Gastrocnemius medialis (tissue), 4 donors: ENCODE measurements at regions not wholly inside any gene's neighbourhood (a gene's known extent, or its start where the extent isn't known, plus 50 kb on each side); places are given as distances from the start of the nearest gene placed in this dataset.

Experiments used
- CTCF ChIP-seq, 5 experiments: fragments of 450-650 bp in 3 of 5; fragments of 200-600 bp in 2 of 5; sonication (generic) in 2 of 5; IDR thresholded peaks in 4 of 5; conservative IDR thresholded peaks in 1 of 5; 1 replicate in 4 of 5; 2 replicates in 1 of 5; pipeline ENCODE4 v1.5.1; 2016 to 2019; ENCODE audit warnings: antibody characterized with exemption in 5 of 5, mild to moderate bottlenecking in 3 of 5, moderate library complexity in 3 of 5
- POLR2A ChIP-seq, 2 donors: fragments of 450-650 bp; IDR thresholded peaks; one replicate each; pipeline ENCODE4 v1.6.1; 2017; ENCODE audit warnings: antibody characterized with exemption in 2 of 2, mild to moderate bottlenecking in 2 of 2, moderate library complexity in 2 of 2

GRCh38 chr2:20140321-20141055 lies 84.4 kb downstream of the SDC1 start:
- TF ChIP-seq CTCF (IDR thresholded peaks at IDR 0.05 in 4 of 5, conservative IDR thresholded peaks at IDR 0.05 in 1 of 5) (no peak), POLR2A (IDR thresholded peaks at IDR 0.05) (no peak)
